DMS 273 treated with DMSO at 0.1 percent for 48 hours (cell line): ENCODE measurements at regions not wholly inside any gene's neighbourhood (a gene's known extent, or its start where the extent isn't known, plus 50 kb on each side); places are given as distances from the start of the nearest gene placed in this dataset.

Experiments used
- DNase-seq: peaks from one replicate; lab custom pipeline; 2025; lab: John Stamatoyannopoulos, UW

- no peak for DNase-seq
Measured at GRCh38 chrX:39333451-39333850, 532.2 kb downstream of the MID1IP1 start.

GRCh38 chrX:39335513-39336235 lies 534.4 kb downstream of the MID1IP1 start:
- DNase-seq: no peak

DNA sequence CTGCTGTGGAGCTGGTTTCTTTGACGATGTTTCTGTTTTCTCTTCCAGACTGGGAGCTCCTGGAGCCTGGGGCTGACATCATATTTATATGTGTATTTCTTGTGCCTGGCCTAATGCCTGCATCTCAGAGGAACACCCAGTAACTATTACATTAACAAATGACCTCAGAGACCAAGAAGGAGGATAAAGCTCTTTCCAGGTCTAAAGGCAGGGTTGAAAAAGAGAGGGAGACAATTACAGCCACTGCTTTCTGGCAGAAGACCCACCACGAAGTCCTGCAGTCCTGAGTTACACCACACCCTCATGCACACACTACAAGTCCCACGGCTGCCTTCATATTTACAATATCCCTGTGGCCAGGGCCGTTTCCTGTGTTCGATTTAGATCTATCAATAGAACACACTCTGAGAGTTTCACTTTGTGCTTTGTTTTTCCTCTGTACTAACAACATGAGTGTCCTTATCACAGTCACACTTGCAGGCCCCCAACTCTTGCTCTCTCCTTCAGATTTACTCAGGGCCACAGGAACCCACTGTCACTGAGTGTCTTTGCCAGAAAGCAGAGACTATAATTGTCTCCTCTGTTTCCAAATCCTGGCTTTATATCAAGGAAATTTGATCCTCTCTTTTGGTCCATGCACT lies 535.5 kb downstream of the MID1IP1 start:
- DNase-seq: peak; percentile 34

GRCh38 chrX:39337451-39337850 lies 536.2 kb downstream of the MID1IP1 start:
- peak; percentile 34 for DNase-seq

DNA sequence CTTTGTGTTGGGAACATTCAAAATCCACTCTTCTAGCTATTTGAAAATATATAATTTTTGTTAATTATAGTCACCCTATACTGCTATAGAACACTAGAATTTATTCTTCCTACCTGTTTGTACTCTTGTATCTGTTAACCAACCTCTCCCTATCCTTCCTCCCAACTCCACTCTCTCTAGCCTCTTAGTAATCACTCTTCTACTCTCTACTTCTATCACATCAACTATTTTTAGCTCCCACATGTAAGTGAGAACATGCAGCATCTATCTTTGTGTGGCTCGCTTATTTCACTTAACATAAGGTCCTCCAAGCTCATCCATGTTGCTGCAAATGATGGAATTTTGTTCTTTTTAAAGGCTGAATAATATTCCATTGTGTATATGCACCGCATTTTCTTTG lies 537.3 kb downstream of the MID1IP1 start:
- DNase-seq: no peak

DNA sequence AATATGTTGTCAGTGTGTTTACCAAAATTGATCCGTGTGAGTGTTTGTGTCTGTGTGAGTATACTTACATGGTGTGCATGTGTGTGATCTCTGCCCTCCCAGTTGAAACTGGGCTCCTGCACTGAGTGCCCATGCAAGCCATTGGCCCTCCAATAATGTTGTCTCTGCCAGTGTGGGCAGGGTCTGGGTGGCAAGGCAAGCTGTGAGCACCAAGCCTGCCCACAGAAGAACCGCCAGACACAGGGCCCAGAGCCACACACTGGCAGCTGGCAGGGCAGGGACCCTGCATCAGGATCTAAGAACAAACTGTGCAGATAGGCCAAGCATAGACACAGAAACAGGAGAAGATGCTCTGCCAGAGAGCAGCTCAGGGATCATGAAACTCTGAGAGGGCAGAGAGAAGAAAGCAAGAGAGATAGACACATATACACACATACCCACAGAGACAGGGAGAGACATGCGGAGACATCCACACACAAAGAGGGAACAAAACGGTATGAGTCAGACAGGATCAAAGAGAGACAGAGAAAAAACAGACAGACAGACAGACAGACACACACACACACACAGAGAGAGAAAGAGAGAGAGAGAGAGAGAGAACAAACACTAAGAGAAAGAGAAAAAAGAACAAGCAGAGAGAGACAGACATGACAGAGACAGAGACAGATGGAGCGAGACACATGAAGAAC lies 555.0 kb downstream of the MID1IP1 start:
- DNase-seq: no peak

GRCh38 chrX:39360101-39360500 lies 558.8 kb downstream of the MID1IP1 start:
- DNase-seq: no peak

GRCh38 chrX:39361736-39362135 lies 560.5 kb downstream of the MID1IP1 start:
- DNase-seq: no peak

DNA sequence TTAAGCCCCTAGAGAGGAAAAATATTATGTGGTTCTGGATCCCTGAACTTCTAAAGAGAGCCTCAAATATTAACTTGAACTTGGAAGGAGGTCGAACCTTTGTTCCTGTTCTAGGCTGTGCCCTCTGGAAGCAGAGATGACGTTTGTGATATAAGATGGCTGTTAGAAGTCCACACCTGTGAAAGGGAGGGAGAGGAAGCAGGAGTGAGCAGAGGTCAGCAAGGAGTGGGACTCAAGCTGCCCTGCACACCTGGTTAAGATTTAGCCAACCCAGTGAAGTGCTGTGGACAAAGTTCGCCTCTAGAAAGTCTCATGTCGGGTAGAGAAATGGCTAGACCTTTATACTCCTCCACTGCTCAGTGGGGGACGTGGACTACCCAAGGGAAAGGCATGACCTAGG lies 566.2 kb downstream of the MID1IP1 start:
- DNase-seq: no peak

DNA sequence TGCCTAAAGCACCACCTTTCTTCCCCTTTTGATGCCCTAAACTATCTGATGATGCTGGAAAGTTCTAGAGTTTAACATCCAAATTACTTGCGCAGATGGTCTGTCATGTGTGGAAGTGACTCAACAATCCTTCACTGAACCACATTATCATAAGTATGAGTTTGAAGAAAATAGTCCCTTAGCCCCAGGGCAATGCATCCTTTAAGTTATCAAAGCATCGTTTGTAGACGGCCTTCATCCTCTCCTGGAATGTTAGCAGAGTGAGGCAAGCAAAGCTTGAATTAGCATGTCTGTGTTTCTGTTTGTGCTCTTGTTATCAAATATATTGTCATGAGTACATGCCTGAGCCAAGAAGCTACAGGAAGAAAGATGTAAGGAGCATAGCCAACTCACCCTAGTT lies 570.9 kb downstream of the MID1IP1 start:
- no peak for DNase-seq

- no peak for DNase-seq
Measured at GRCh38 chrX:39377157-39377556, 575.9 kb downstream of the MID1IP1 start.

DNA sequence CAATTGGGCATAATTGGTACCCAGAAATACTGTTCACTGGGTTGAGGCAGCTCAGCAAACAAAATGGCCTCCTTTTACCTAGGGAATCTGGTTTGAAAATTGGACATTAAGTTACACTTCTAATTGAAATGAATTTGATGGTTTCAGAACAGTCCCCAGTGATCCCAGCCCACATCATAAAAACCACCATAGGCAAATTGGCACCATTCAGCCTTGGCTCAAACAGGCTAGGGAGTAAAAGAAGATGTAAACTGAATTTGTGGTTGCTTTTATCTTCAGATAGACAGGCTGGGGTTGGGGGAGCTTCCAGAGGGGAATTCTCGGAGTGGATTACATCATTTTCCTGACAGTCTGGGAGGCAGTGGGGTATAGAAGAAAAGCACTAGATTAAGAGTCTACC lies 576.5 kb downstream of the MID1IP1 start:
- no peak for DNase-seq

DNA sequence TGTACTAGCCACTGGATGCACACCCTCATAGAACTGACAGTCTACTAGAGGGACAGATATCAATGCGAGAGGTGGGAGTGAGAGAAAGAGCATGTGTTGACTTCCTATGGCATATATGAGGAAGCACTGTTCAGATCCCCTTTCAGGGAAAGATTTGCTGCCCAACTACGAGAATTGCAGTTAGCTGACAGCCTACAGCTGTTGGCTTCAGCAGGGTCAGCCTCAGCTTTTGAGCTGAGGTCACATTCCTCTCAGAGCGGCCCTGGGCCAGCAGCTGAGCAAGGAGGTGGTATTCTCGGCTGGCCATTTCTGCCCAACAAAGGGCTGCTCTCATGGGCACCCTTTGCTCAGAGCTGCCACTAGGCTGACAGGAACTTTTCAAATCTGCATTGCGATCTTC lies 580.2 kb downstream of the MID1IP1 start:
- DNase-seq: no peak

DNA sequence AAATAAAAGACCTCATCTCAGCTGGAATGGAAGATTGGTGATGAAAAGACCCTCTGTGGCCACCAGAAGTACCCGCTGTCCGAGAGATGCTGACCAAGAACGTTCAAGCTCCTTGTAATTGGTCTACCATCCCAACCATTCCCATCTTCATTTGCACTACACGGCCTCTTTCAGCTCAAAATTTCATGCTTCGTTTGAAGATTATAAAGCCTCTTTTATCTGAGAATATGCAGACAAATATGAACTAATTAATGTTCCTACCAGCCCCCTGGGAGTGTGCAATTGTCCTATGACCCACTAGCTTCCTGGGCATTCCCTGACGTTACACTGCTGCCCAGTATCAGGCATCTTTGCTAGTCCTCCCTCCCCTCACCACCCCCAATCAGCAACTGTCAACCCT lies 583.7 kb downstream of the MID1IP1 start:
- no peak for DNase-seq

- no peak for DNase-seq
Measured at GRCh38 chrX:39388730-39389129, 587.5 kb downstream of the MID1IP1 start.

DNA sequence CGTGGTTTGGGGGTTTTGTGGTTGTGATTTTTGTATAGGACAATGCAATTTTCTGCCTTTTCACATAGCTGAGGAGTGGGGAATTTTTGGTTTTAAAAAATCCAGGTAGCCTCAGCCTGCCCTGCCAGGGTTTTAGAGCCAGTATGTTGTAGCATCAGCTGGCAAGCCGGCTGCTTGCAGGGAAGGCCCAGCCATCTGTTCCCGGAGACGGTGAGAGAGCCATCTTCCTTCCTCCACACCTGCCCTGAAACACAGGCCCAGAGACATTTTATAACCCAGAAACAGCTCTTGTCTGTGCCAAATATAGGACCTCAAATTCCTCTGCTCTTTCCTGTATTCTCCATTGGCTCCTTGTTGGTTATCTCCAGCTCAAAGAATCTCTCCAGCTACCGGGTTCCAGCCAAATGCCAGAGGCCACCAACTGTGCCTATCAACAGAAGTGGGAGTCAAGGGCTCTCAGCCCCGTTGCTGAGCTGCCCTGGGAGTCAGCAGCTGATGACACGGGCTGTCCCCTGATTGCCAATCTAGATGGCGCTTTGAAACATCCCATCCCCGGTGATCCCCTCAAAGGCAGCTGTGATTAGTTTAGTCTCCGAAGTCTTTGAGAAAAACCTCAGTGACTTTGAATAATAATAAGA lies 595.2 kb downstream of the MID1IP1 start:
- peak; percentile 44 for DNase-seq

GRCh38 chrX:39397561-39398199 lies 596.4 kb downstream of the MID1IP1 start:
- DNase-seq: no peak

GRCh38 chrX:39398215-39398962 lies 597.1 kb downstream of the MID1IP1 start:
- no peak for DNase-seq

- DNase-seq: no peak
Measured at GRCh38 chrX:39398963-39399261, 597.7 kb downstream of the MID1IP1 start.

DNA sequence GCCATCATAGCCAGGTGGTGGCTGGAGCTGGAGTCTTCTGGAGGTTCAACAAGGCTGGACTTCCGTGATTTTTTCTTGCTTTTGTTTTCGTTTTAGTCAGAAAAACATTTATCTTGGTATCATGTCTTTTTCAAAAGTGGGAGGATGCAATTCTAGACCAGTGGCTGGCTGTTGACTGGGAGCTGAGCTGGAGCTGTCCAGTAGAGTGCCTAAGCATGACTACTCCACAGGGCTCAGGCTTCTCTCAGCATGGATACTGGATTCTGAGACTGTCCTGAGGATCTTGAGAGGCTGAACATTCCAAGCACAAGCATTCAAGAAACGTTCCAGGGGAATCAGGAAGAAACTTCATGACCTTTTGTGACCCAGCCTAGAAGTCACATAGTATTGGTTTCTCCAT lies 598.1 kb downstream of the MID1IP1 start:
- no peak for DNase-seq

DNA sequence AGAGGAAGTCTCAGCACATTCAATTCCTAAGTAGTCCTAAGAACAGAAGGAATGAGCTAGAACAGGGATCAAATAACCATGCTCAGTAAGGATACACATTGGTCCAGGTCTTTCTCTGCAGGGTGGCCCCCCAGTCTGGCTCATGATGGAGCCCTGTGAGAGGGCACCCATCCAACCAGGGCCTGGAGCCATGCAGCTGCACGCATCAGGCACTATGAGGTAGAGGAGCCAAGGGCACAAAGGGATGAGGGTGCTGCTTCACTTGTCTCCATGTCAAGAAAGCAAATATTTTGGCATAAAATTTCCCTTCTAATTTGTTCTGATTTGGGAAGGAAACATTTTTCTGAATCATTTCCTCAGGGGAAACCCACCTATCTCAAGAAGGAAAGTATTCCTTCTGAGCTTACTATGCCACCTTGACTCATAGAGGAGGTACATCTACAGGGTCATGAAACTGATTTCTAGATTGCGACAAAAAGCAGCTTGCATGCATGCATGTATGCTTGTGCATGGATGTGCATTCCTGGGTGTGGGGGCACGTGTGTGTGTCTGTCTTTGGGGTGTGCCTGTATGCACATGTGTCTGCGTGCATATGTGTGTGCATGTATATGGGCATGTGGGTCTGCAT lies 600.3 kb downstream of the MID1IP1 start:
- no peak for DNase-seq
